A673 (cell line): ENCODE measurements at regions not wholly inside any gene's neighbourhood (a gene's known extent, or its start where the extent isn't known, plus 50 kb on each side); places are given as distances from the start of the nearest gene placed in this dataset.

Source experiments
- BruUV-seq: library from RNA; stranded (reverse); fragments of 400-500 nt; replicated peaks from 2 replicates; lab custom pipeline; 2021; lab: Mats Ljungman, UMichigan
- CTCF ChIA-PET: fragments of 300-600 bp; sonication (Branson Sonifier 250); formaldehyde crosslinking; loops from one replicate; lab custom pipeline; 2022; ENCODE audit warnings: antibody characterized with exemption; lab: Charles Lee
- POLR2A ChIA-PET: fragments of 300-600 bp; sonication (Branson Sonifier 250); formaldehyde crosslinking; loops from one replicate; lab custom pipeline; 2022; ENCODE audit warnings: antibody characterized with exemption; ENCODE audit not compliant: low non-redundant PET; lab: Charles Lee
- DNase-seq: peaks from one replicate; pipeline ENCODE4 v3.0.0-alpha.2; 2015; ENCODE audit warnings: low spot score
- H3K27ac ChIP-seq: fragments of 200-600 bp; sonication (generic); 2 replicates; pipeline ENCODE4 v1.5.1; 2016; ENCODE audit warnings: mixed run types, low read depth, mild to moderate bottlenecking, mixed read lengths, antibody characterized with exemption, low read length; ENCODE audit not compliant: poor library complexity, severe bottlenecking
- H3K27me3 ChIP-seq: fragments of 200-600 bp; sonication (generic); replicated peaks from 2 replicates; pipeline ENCODE4 v1.6.1; 2017; ENCODE audit warnings: mixed run types, low read depth, mild to moderate bottlenecking, mixed read lengths, antibody characterized with exemption, low read length; ENCODE audit not compliant: insufficient read depth, poor library complexity
- H3K36me3 ChIP-seq: fragments of 200-600 bp; sonication (generic); 2 replicates; pipeline ENCODE4 v1.6.1; 2016; ENCODE audit warnings: mixed run types, mild to moderate bottlenecking, mixed read lengths, antibody characterized with exemption, low read length; ENCODE audit not compliant: insufficient read depth, poor library complexity, severe bottlenecking
- H3K4me1 ChIP-seq: fragments of 200-600 bp; sonication (generic); 2 replicates; pipeline ENCODE4 v1.6.1; 2017; ENCODE audit warnings: mixed run types, mild to moderate bottlenecking, mixed read lengths, antibody characterized with exemption, low read length; ENCODE audit not compliant: insufficient read depth, poor library complexity, severe bottlenecking
- H3K4me3 ChIP-seq: fragments of 200-600 bp; sonication (generic); 2 replicates; pipeline ENCODE4 v1.5.1; 2016; ENCODE audit warnings: low read depth, mixed run types, mild to moderate bottlenecking, mixed read lengths, low read length; ENCODE audit not compliant: poor library complexity, severe bottlenecking
- H3K9me3 ChIP-seq: fragments of 200-600 bp; sonication (generic); 2 replicates; pipeline ENCODE4 v1.6.1; 2016; ENCODE audit warnings: mixed run types, low read depth, mild to moderate bottlenecking, mixed read lengths, antibody characterized with exemption, low read length; ENCODE audit not compliant: poor library complexity, severe bottlenecking
- CTCF ChIP-seq: fragments of 300-800, 200-600 bp; sonication (generic); conservative IDR thresholded peaks from 2 replicates; pipeline ENCODE4 v1.5.1; 2017; ENCODE audit warnings: low read depth, mild to moderate bottlenecking, antibody characterized with exemption, low read length, moderate library complexity, mixed read lengths
- EZH2 ChIP-seq: fragments of 200-600 bp; sonication (generic); IDR thresholded peaks from 2 replicates; pipeline ENCODE4 v1.6.1; 2017; ENCODE audit warnings: borderline replicate concordance, low read depth, mild to moderate bottlenecking, mixed read lengths, antibody characterized with exemption, low read length; ENCODE audit not compliant: poor library complexity, severe bottlenecking
- intact Hi-C: fragments of 100-400 bp; cut with micrococcal nuclease; formaldehyde crosslinking; loops from one replicate; pipeline ENCODE4 v1.10.0; 2022; ENCODE audit not compliant: unreplicated experiment

- no peak for TF ChIP-seq EZH2
- TF ChIP-seq CTCF = no peak
- intact Hi-C loops = no loop called here
- H3K27me3 ChIP-seq = no peaks in the 10 kb centered on the region
- DNase-seq = no peak
- ChIA-PET CTCF (no interaction called here), POLR2A (no interaction called here)
- no TSS peak for BruUV-seq
- no peak overlapping the region for H3K4me3 ChIP-seq
- no peaks in the 10 kb centered on the region for H3K36me3 ChIP-seq
- no peaks in the 10 kb centered on the region for H3K4me1 ChIP-seq
- no peak overlapping the region for H3K27ac ChIP-seq
- H3K9me3 ChIP-seq = no peaks in the 10 kb centered on the region
These were observed 511.4 kb downstream of the BCOR start for GRCh38 chrX:39586359-39586758.

GRCh38 chrX:39591099-39591498, 506.7 kb downstream of the BCOR start:
- Histone ChIP-seq H3K27ac (no peak overlapping the region), H3K4me3 (no peak overlapping the region), H3K4me1 (no peaks in the 10 kb centered on the region), H3K27me3 (no peaks in the 10 kb centered on the region), H3K9me3 (no peaks in the 10 kb centered on the region), H3K36me3 (no peaks in the 10 kb centered on the region)
- DNase-seq = no peak
- ChIA-PET CTCF (no interaction called here), POLR2A (no interaction called here)
- BruUV-seq = no TSS peak
- intact Hi-C loops = no loop called here
- TF ChIP-seq CTCF = no peak
- no peak for TF ChIP-seq EZH2

GRCh38 chrX:39592776-39593175, 505.0 kb downstream of the BCOR start:
- Histone ChIP-seq H3K4me3 (no peak overlapping the region), H3K27me3 (no peaks in the 10 kb centered on the region), H3K9me3 (no peaks in the 10 kb centered on the region), H3K4me1 (no peaks in the 10 kb centered on the region), H3K27ac (no peak overlapping the region), H3K36me3 (no peaks in the 10 kb centered on the region)
- no peak for DNase-seq
- POLR2A ChIA-PET = no interaction called here
- intact Hi-C loops = no loop called here
- no TSS peak for BruUV-seq
- CTCF ChIA-PET = no interaction called here
- TF ChIP-seq CTCF (no peak), EZH2 (no peak)
